ENCODE measurements at regions not wholly inside any gene's neighbourhood (a gene's known extent, or its start where the extent isn't known, plus 50 kb on each side); places are given as distances from the start of the nearest gene placed in this dataset.

DNA sequence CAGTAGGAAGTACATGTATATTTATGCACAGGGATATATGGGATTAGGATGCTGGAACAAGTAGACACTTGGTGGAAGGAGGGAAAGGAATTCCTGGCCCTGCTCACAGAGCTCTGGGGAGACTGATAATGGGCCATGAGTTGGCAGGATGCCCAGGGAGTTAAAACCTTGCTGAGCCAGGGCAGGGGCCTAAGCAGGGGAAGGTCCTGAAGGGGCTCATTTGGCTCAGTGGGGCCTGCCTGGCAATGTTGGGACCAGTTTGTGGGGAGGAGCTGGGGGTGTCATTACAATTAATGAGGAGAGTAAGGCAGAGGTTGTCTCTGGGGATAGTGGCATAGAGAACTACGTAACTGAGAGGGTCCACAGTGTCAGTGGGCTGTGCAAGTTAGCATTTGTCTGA is 124.2 kb upstream of the ADPGK start:
- H3K4me2 ChIP-seq: no peak overlapping the region
- DNase-seq: no peak

DNA sequence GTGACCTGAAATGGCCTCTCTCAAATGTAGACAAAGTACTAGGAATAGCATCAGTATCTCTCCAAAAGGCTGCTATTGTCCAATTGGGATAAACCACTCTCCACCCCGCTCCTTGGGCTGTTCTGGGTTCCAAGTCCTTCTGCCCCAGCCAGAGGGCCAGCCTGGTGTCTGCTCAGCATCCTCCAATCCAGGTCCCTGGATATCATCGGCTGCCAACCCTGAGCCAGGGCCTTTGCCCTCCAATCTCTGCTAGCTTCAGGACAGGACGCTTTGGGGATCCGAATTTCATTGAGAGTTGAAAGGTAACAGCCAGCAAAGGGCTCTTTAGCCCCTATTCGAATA is 119.3 kb upstream of the ADPGK start:
- Histone ChIP-seq H3K9me3 (ENCODE audit: insufficient read depth, low read depth) (no peaks in the 10 kb centered on the region), H3K4me1 (replicated peaks; ENCODE audit: insufficient read depth) (no peaks in the 10 kb centered on the region), H3K4me2 (no peak overlapping the region), H4K20me1 (ENCODE audit: insufficient read depth) (no peaks in the 10 kb centered on the region), H3K9me2 (ENCODE audit: insufficient read depth) (no peaks in the 10 kb centered on the region), H2AFZ (no peak overlapping the region), H3K27ac (no peak overlapping the region), H3K4me3 (no peak overlapping the region), H3K27me3 (ENCODE audit: insufficient read depth, low read depth) (peaks cover 78% of the 10 kb centered on the region), H3K36me3 (ENCODE audit: low read depth) (no peaks in the 10 kb centered on the region), H3F3A (ENCODE audit: insufficient read depth, low read depth) (no peaks in the 10 kb centered on the region), H3K79me2 (ENCODE audit: low read depth) (no peaks in the 10 kb centered on the region)
- no peak for DNase-seq
- no TSS peak for BruUV-seq (replicated peaks)
- intact Hi-C loops (cut with micrococcal nuclease; ENCODE audit: unreplicated experiment): no loop called here
- TF ChIP-seq, protein P1, sequence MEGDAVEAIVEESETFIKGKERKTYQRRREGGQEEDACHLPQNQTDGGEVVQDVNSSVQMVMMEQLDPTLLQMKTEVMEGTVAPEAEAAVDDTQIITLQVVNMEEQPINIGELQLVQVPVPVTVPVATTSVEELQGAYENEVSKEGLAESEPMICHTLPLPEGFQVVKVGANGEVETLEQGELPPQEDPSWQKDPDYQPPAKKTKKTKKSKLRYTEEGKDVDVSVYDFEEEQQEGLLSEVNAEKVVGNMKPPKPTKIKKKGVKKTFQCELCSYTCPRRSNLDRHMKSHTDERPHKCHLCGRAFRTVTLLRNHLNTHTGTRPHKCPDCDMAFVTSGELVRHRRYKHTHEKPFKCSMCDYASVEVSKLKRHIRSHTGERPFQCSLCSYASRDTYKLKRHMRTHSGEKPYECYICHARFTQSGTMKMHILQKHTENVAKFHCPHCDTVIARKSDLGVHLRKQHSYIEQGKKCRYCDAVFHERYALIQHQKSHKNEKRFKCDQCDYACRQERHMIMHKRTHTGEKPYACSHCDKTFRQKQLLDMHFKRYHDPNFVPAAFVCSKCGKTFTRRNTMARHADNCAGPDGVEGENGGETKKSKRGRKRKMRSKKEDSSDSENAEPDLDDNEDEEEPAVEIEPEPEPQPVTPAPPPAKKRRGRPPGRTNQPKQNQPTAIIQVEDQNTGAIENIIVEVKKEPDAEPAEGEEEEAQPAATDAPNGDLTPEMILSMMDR (conservative IDR thresholded peaks at IDR 0.05): no peak
- TF ChIP-seq EZH2 (IDR thresholded peaks at IDR 0.05; ENCODE audit: low read depth): no peak
- ChIA-PET POLR2A (ENCODE audit: unreplicated experiment) (no interaction called here), CTCF (no interaction called here)

More for the DNA sequence above, 124.2 kb upstream of the ADPGK start:
- POLR2A ChIA-PET (ENCODE audit: unreplicated experiment): no interaction called here
- no peak for TF ChIP-seq EZH2 (IDR thresholded peaks at IDR 0.05; ENCODE audit: low read depth)
- TF ChIP-seq, protein P1 (conservative IDR thresholded peaks at IDR 0.05): no peak
- Histone ChIP-seq H2AFZ (no peak overlapping the region), H3K27ac (no peak overlapping the region), H3F3A (ENCODE audit: insufficient read depth, low read depth) (no peaks in the 10 kb centered on the region), H3K9me2 (ENCODE audit: insufficient read depth) (no peaks in the 10 kb centered on the region), H3K79me2 (ENCODE audit: low read depth) (no peaks in the 10 kb centered on the region), H3K9me3 (ENCODE audit: insufficient read depth, low read depth) (no peaks in the 10 kb centered on the region), H3K4me1 (replicated peaks; ENCODE audit: insufficient read depth) (no peaks in the 10 kb centered on the region), H4K20me1 (ENCODE audit: insufficient read depth) (no peaks in the 10 kb centered on the region), H3K27me3 (ENCODE audit: insufficient read depth, low read depth) (peaks cover 66% of the 10 kb centered on the region), H3K4me3 (no peak overlapping the region), H3K36me3 (ENCODE audit: low read depth) (no peaks in the 10 kb centered on the region)
- BruUV-seq (replicated peaks): no TSS peak
- CTCF ChIA-PET: no interaction called here
- intact Hi-C loops (cut with micrococcal nuclease; ENCODE audit: unreplicated experiment): no loop called here

DNA sequence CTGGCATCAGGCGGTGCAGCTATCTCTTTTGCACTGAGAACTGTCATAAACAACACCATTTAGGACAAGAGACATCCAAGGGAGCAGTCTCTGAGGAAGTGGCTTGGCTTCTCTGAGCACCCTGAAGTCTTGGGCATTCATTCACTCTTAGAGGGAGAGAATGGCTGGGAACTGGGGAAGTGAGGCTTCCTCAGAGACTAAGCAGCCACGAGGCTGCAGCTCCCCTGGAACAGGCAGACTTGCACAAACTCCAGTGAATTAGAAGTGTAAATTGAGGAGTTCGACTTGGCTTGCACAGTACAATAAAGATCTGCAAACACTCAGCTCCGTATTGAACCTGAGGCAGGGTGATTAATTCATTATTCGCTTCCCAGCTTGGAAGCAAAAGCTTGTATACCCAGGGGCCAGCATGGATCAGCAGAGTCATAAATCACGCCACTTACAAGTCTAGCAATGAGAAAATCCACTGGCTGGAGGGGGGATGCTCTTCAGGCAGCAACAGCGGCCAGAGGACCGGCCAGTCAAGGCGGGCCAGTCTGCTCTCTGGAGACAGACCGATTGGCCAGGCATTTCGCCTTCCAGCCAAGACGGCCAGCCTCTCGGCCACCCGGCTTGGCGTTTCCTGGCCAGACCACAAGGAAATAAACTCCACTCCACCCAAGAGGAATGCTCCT is 118.8 kb upstream of the ADPGK start:
- Histone ChIP-seq H3K4me1 (replicated peaks; ENCODE audit: insufficient read depth) (no peaks in the 10 kb centered on the region), H4K20me1 (ENCODE audit: insufficient read depth) (no peaks in the 10 kb centered on the region), H3K27me3 (ENCODE audit: insufficient read depth, low read depth) (peaks cover 78% of the 10 kb centered on the region), H3K4me2 (no peak overlapping the region), H3F3A (ENCODE audit: insufficient read depth, low read depth) (no peaks in the 10 kb centered on the region), H3K36me3 (ENCODE audit: low read depth) (no peaks in the 10 kb centered on the region), H3K4me3 (no peak overlapping the region), H3K27ac (no peak overlapping the region), H3K9me2 (ENCODE audit: insufficient read depth) (no peaks in the 10 kb centered on the region), H3K9me3 (ENCODE audit: insufficient read depth, low read depth) (no peaks in the 10 kb centered on the region), H2AFZ (no peak overlapping the region), H3K79me2 (ENCODE audit: low read depth) (no peaks in the 10 kb centered on the region)
- TF ChIP-seq EZH2 (IDR thresholded peaks at IDR 0.05; ENCODE audit: low read depth): no peak
- TF ChIP-seq, protein P1 (conservative IDR thresholded peaks at IDR 0.05): no peak
- CTCF ChIA-PET: no interaction called here
- no TSS peak for BruUV-seq (replicated peaks)
- POLR2A ChIA-PET (ENCODE audit: unreplicated experiment): no interaction called here
- intact Hi-C loops (cut with micrococcal nuclease; ENCODE audit: unreplicated experiment): no loop called here
- DNase-seq: peak in 1 of 2 experiments; percentile 1
